ENCODE measurements at regions not wholly inside any gene's neighbourhood (a gene's known extent, or its start where the extent isn't known, plus 50 kb on each side); places are given as distances from the start of the nearest gene placed in this dataset.

GRCh38 chr9:107933516-107933915 lies 443.9 kb upstream of the KLF4 start:
- no peak for DNase-seq

DNA sequence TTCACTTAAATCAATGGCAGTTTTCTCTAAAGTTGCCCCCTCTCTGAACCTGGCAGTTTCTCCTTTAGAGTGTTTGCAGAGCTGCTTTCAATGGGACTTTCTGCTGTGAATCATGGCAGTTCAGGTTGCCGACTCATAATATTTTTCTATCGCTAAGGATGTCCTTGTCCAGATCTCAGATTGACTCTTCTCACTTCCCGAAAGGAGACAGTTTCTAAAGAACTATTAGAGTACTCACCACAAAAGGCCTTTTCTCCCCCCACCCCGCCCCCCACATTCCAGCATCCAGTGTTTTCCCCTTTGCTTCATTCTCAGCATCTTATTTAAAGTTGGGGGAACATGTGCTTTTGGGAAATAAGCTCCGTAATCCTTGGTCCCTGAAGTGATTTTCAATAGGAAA lies 443.5 kb upstream of the KLF4 start:
- DNase-seq = peak; percentile 29

GRCh38 chr9:107932601-107933000 lies 443.0 kb upstream of the KLF4 start:
- no peak for DNase-seq

- no peak for DNase-seq
Measured at GRCh38 chr9:107932046-107932445, 442.5 kb upstream of the KLF4 start.

- DNase-seq = no peak
Measured at GRCh38 chr9:107931071-107931715, 441.6 kb upstream of the KLF4 start.

GRCh38 chr9:107929443-107929842 lies 439.9 kb upstream of the KLF4 start:
- peak; percentile 61 for DNase-seq

GRCh38 chr9:107928701-107929371 lies 439.3 kb upstream of the KLF4 start:
- DNase-seq = no peak

- no peak for DNase-seq
Measured at GRCh38 chr9:107927276-107927675, 437.7 kb upstream of the KLF4 start.

- DNase-seq = no peak
Measured at GRCh38 chr9:107925749-107926297, 436.3 kb upstream of the KLF4 start.

- no peak for DNase-seq
Measured at GRCh38 chr9:107922260-107922659, 432.7 kb upstream of the KLF4 start.

DNA sequence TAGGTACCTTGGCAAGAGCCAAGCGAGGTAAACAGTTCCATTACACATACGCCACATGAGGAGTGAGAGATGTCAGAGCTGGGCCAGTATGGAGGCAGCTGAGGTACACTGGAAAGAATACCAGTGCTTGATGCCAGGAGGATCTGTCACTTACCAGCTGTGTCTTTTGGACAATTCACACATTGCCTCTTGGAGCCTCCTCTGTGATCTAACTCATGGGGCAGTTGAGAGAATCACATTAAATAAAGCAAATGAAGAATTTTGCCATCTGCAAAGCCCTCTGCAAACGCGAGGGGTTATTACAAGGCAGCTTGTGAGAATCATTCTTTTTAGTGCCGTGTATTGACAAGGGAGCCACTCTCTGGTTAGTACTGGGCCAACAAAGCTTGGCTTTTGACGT lies 429.7 kb upstream of the KLF4 start:
- DNase-seq = peak; percentile 40

- no peak for DNase-seq
Measured at GRCh38 chr9:107918749-107919148, 429.2 kb upstream of the KLF4 start.

DNA sequence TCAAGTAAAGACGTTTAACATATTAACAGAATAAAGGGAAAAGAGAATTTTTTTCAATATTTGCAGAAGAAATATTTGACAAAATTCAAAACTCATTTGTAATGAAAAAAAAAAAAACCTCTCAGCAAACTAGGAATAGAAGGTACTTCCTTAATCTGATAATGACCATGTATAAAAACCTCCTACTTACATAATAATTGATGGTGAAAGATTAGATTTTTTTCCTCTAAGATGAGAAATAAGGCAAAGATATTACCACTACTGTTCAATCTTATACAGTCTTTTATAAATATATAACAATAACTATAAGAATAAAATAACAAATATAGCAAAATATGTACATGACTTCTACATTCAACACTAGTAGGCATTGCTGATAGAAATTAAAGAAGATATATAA lies 424.6 kb upstream of the KLF4 start:
- no peak for DNase-seq

DNA sequence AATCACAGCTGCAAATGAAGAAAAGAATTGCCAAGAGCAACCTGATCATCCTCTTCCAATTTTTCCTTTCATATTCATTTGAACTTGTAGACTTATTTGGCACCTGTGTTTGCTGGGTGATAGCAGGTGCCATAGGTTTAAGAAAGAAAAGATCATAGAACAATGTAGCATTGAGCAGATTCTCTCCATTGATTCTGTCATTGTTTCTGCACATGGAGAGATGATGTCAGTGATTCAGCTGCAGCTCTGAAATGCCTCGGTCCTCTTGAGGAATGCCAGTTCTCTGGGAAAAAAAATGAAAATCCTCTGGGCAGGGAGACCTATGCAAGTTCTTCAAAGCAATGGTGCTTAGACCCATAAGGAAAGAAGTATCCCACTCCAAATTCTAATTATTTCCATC lies 418.1 kb upstream of the KLF4 start:
- no peak for DNase-seq

GRCh38 chr9:107907255-107907654 lies 417.7 kb upstream of the KLF4 start:
- no peak for DNase-seq

DNA sequence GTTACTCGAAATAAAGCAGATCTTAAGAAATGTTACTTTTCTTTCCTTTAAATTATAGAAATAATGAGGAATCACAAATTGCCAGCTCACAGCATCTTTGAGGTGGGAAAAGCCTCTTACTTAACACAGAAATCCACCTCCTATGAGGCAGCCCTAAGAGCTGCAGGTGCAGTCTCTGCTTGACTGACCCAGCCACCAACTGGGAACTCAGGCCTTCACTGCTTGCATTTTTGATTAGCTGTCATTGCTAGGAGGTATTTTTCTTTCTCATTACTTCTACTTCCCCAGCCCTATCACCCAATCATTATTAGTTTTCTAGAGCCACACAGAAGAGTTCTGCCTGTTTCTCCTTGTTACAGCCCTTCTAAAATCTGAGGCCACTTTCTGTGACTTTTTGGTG lies 416.5 kb upstream of the KLF4 start:
- no peak for DNase-seq

GRCh38 chr9:107905308-107906020 lies 415.9 kb upstream of the KLF4 start:
- DNase-seq = peak; percentile 42

DNA sequence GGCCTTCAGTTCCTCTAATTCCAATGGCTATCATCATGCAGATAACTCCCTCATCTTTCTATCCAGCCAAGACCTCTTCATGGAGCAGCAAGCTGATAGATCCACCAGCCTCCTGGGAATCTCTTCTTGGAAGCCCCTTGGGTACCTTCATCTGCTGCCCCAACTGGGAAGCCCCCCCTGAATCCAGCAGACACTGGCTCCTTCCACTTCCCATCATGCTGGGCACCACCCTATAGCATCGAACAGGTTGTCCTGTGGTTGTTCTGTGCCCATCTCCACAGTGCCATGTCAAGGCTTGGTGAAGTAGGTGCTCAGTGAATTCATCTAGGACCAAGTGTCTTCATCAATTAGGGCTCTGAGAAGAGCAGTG lies 410.4 kb upstream of the KLF4 start:
- no peak for DNase-seq

- DNase-seq = no peak
Measured at GRCh38 chr9:107898761-107899160, 409.2 kb upstream of the KLF4 start.

DNA sequence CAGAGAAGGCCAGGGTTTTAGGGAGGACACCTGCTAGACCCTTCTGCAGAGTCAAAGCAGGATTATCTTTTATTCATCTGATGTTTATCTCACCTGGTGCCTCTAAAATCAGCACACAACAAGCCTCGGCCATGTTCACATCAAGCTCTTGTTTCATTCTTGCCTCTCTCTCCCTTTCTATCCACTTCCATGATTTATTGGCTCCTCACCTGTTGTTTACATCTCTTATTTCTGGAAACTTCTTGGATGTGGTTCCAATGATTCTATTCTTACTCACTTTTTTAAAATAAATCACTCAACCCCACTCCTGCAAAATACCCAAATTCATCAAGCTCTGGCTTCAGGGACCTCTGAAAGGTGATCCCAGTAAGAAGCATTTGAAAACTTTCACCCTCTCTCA lies 407.0 kb upstream of the KLF4 start:
- DNase-seq = no peak

DNA sequence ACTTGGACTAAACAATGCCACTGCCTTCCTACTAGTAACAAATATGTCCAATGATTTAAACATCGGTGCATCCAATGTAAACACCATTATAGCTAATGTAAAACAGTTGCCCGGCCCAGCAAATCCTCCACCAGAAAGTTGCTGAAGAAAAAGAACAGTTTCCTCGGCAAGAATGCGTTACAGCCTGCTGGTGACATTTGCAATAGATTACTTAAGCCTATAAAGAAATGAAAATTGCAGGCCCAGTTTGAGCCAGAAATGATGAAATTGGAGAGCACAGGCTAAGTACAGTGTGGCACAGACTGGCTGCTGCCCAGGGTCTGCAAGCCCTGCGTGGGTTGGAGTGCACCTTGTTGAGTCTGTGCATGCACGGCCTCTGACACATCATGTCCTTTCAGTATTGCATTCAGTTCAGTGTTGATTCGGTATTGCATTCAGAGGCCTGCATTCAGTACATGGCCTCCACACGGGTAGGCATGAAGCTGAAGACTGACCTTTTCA lies 406.0 kb upstream of the KLF4 start:
- no peak for DNase-seq

DNA sequence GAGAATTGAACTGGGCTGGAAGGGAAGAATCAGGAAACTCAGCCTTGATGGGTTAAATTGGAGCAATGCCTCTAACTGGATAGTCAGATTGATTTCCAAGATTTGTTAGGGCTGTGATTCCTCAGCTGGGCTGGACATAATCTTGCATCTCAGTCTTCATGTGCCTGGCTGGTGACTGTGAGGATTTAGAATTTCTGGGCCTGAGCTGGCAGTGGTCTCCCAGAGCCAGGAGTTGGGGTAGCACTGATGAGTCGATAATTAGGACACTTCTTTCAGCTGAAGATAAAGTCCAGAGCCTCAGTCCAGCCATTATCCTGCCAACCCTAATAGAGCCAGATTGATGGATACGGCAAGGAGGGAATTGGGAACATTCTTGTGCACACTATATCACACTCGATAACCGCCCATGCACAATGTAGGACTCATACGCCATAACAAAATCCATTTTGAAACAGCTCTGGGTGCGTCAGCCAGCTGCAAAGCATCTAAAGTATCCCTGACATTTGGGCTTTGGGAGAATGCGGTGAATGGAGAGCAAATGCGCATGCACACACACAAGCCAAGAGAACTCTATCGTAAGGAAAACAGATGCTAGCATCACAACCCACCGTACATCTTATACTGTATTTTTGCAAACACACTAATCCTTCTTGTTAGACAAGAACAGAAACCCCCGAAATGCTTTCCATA lies 405.1 kb upstream of the KLF4 start:
- DNase-seq = peak; percentile 82

DNA sequence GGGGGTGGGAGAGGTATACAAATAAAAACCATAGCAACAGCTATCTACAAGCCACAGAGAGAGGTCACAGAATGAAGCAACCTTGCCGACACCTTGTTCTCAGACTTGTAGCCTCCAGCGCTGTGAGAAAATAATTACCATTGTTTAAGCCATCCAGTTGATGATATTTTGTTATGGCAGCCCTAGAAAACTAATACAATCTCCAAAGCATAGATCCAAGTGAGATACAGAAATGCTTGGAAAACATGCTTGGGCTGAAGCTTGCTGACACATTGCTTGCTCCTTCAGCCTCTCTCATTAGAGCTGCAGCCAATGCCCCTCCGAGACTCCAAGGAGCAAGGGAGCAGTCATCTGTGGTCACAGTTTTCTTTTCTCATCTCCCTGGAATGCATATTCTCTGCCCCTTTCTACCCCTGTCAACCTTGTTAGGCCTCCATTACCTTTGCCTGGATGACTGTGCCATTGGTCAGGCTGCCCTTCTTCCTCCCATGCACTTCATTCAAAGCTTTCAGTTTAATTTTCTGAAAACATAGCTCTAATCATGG lies 401.4 kb upstream of the KLF4 start:
- no peak for DNase-seq

All from femur (tissue), 1 donor.